Endothelial cell of umbilical vein (primary cell): ENCODE measurements at regions not wholly inside any gene's neighbourhood (a gene's known extent, or its start where the extent isn't known, plus 50 kb on each side); places are given as distances from the start of the nearest gene placed in this dataset.

Source experiments
- BruUV-seq: library from RNA; stranded (reverse); fragments of 400-500 nt; replicated peaks from 2 replicates; lab custom pipeline; 2021; lab: Mats Ljungman, UMichigan
- CTCF ChIA-PET: fragments of 300-600, 350-600 bp; sonication (Branson Sonifier 250); formaldehyde crosslinking; loops from one replicate; lab custom pipeline; 2021; ENCODE audit warnings: antibody characterized with exemption, inconsistent platforms; lab: Charles Lee
- POLR2A ChIA-PET: fragments of 300-600, 350-600 bp; sonication (Branson Sonifier 250); formaldehyde crosslinking; loops from one replicate; lab custom pipeline; 2021; ENCODE audit warnings: antibody characterized with exemption, inconsistent platforms; lab: Charles Lee
- DNase-seq: peaks from one replicate; pipeline ENCODE4 v3.0.0-alpha.2; 2011; ENCODE audit warnings: low read depth, low spot score
- FAIRE-seq: peaks from 2 replicates; lab custom pipeline; 2011; peaks lifted over from hg19 to GRCh38; lab: Jason Lieb, UNC
- H2AFZ ChIP-seq: 2 replicates; pipeline ENCODE4 v1.6.0; 2012; ENCODE audit warnings: low read depth, low read length, control low read depth, inconsistent platforms
- H3K27ac ChIP-seq: 2 replicates; pipeline ENCODE4 v1.5.1; 2011; ENCODE audit warnings: low read depth, mild to moderate bottlenecking, control low read depth, low read length, moderate library complexity; ENCODE audit not compliant: insufficient read depth
- H3K27me3 ChIP-seq, 2 experiments: 2 replicates each; pipeline versions ENCODE4 v1.6.0 to v1.6.1; 2011; ENCODE audit warnings: low read length in 2 of 2, mixed read lengths in 1 of 2; ENCODE audit not compliant: control insufficient read depth in 2 of 2, insufficient read depth in 2 of 2
- H3K36me3 ChIP-seq, 2 experiments: 2 replicates in 1 of 2; 3 replicates in 1 of 2; pipeline ENCODE4 v1.5.1; 2011; ENCODE audit warnings: low read length in 2 of 2, mild to moderate bottlenecking in 1 of 2, moderate library complexity in 1 of 2; ENCODE audit not compliant: control insufficient read depth in 2 of 2, insufficient read depth in 2 of 2; ENCODE audit errors: extremely low read depth in 1 of 2
- H3K4me1 ChIP-seq: 3 replicates; pipeline ENCODE4 v1.5.1; 2011; ENCODE audit warnings: mild to moderate bottlenecking, low read length; ENCODE audit not compliant: control insufficient read depth, insufficient read depth; ENCODE audit errors: extremely low read depth
- H3K4me2 ChIP-seq: 2 replicates; pipeline ENCODE4 v1.6.1; 2011; ENCODE audit warnings: low read length, control low read depth, mixed read lengths; ENCODE audit not compliant: insufficient read depth
- H3K4me3 ChIP-seq, 3 experiments: fragments of 200-600 bp in 1 of 3; sonication (generic), shearing (Covaris generic) in 1 of 3; replicated peaks in 1 of 3; 2 replicates each; pipeline ENCODE4 v1.5.1; 2011 to 2016; ENCODE audit warnings: control low read depth in 3 of 3, low read length in 3 of 3, mild to moderate bottlenecking in 2 of 3, inconsistent platforms in 1 of 3, low read depth in 1 of 3, moderate library complexity in 1 of 3; ENCODE audit not compliant: insufficient read depth in 1 of 3
- H3K79me2 ChIP-seq: 2 replicates; pipeline ENCODE4 v1.6.0; 2012; ENCODE audit warnings: low read length, inconsistent platforms; ENCODE audit not compliant: control insufficient read depth, insufficient read depth
- H3K9ac ChIP-seq: replicated peaks from 2 replicates; pipeline ENCODE3; 2011; ENCODE audit warnings: low read length, control low read depth; ENCODE audit not compliant: insufficient read depth; ENCODE audit errors: extremely low read depth
- H3K9me1 ChIP-seq: replicated peaks from 3 replicates; pipeline ENCODE4 v1.6.0; 2011; ENCODE audit warnings: mild to moderate bottlenecking, low read length; ENCODE audit not compliant: control insufficient read depth, insufficient read depth; ENCODE audit errors: extremely low read depth
- H3K9me3 ChIP-seq: replicated peaks from 2 replicates; pipeline ENCODE4 v1.5.1; 2012; ENCODE audit warnings: low read length, inconsistent platforms; ENCODE audit not compliant: control insufficient read depth, insufficient read depth
- H4K20me1 ChIP-seq: replicated peaks from 2 replicates; pipeline ENCODE3; 2011; ENCODE audit warnings: mild to moderate bottlenecking, low read length; ENCODE audit not compliant: control insufficient read depth, insufficient read depth; ENCODE audit errors: extremely low read depth
- EZH2 ChIP-seq: IDR thresholded peaks from 2 replicates; pipeline ENCODE4 v1.6.1; 2012; ENCODE audit warnings: borderline replicate concordance, low read depth, mild to moderate bottlenecking, moderate library complexity, low read length, inconsistent platforms; ENCODE audit not compliant: severe bottlenecking
- FOS ChIP-seq: IDR thresholded peaks from 2 replicates; pipeline ENCODE4 v1.6.1; 2011; ENCODE audit warnings: mild to moderate bottlenecking, low read length, moderate library complexity, borderline replicate concordance; ENCODE audit not compliant: insufficient read depth
- GATA2 ChIP-seq: IDR thresholded peaks from 2 replicates; pipeline ENCODE4 v1.7.0; 2011; ENCODE audit warnings: low read depth, mild to moderate bottlenecking, moderate library complexity, mixed read lengths, low read length; ENCODE audit not compliant: insufficient read length, insufficient read depth
- JUN ChIP-seq: IDR thresholded peaks from 2 replicates; pipeline ENCODE4 v1.6.1; 2011; ENCODE audit warnings: borderline replicate concordance, low read depth; ENCODE audit not compliant: insufficient read length, insufficient read depth
- MYC ChIP-seq: IDR thresholded peaks from one replicate; pipeline ENCODE4 v1.6.1; 2011; ENCODE audit warnings: mild to moderate bottlenecking, low read depth, low read length
- POLR2A ChIP-seq: IDR thresholded peaks from 2 replicates; pipeline ENCODE4 v1.6.1; 2012; ENCODE audit warnings: low read depth, mild to moderate bottlenecking, control low read depth, low read length
- POLR2AphosphoS5 ChIP-seq: IDR thresholded peaks from 2 replicates; pipeline ENCODE4 v1.6.1; 2012; ENCODE audit warnings: low read depth, mild to moderate bottlenecking, control low read depth, low read length, moderate library complexity; ENCODE audit not compliant: insufficient read depth
- dilution Hi-C: fragments of 300-500 bp; cut with MboI; formaldehyde crosslinking; loops from one replicate; pipeline ENCODE4 v1.15.0; 2019; ENCODE audit warnings: low sequenced_read_pairs; ENCODE audit not compliant: extremely low pct_ligation_motif_present
- intact Hi-C: fragments of 100-400 bp; cut with micrococcal nuclease; formaldehyde crosslinking; loops from one replicate; pipeline ENCODE4 v1.10.0; 2022
- TF ChIP-seq, protein P1 (sequence below): IDR thresholded peaks from 2 replicates; pipeline ENCODE4 v1.6.1; 2011; ENCODE audit not compliant: insufficient read depth, insufficient read length
- TF ChIP-seq, protein P2 (sequence below), 2 donors: IDR thresholded peaks; 1 replicate in 1 of 2; 2 replicates in 1 of 2; pipeline ENCODE4 v1.5.1; 2011; ENCODE audit warnings: low read length in 2 of 2, mild to moderate bottlenecking in 2 of 2, moderate library complexity in 2 of 2, control low read depth in 1 of 2, inconsistent platforms in 1 of 2, low read depth in 1 of 2; ENCODE audit not compliant: insufficient read depth in 1 of 2; ENCODE audit errors: extremely low read depth in 1 of 2

DNA sequence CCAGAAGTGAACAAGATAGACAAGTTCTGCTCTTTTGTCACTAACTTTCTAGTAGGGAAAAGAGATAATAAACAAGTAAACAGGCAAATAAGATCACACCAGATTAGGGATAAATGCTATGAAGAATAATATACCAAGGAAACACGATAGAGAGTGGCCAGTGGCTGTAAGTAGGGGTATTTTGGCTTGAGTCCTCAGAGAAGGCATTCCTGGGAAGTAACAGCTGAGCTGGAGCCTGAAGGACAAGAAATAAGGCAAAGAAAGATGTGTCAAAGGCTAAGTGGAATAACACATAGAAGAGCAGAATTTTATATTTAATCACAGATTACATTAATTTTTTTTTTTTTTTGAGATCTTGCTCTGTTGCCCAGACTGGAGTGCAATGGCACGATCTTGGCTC lies 366.2 kb downstream of the ZIC1 start:
- no peaks in the 10 kb centered on the region for H3K27me3 ChIP-seq
- FAIRE-seq (no peak), DNase-seq (no peak)
- no peak overlapping the region for H3K4me3 ChIP-seq
- intact Hi-C loops (no loop called here), dilution Hi-C loops (no loop called here)
- no peaks in the 10 kb centered on the region for H3K79me2 ChIP-seq
- H3K9me3 ChIP-seq, result no peaks in the 10 kb centered on the region
- no peak overlapping the region for H3K9ac ChIP-seq
- H2AFZ ChIP-seq, result no peak overlapping the region
- no peaks in the 10 kb centered on the region for H3K4me1 ChIP-seq
- BruUV-seq, result no TSS peak
- no peaks in the 10 kb centered on the region for H4K20me1 ChIP-seq
- TF ChIP-seq POLR2AphosphoS5 (no peak), EZH2 (no peak), GATA2 (no peak), POLR2A (no peak), FOS (no peak), MYC (no peak), JUN (no peak)
- TF ChIP-seq, protein P1, sequence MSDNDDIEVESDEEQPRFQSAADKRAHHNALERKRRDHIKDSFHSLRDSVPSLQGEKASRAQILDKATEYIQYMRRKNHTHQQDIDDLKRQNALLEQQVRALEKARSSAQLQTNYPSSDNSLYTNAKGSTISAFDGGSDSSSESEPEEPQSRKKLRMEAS, result no peak
- TF ChIP-seq, protein P2, sequence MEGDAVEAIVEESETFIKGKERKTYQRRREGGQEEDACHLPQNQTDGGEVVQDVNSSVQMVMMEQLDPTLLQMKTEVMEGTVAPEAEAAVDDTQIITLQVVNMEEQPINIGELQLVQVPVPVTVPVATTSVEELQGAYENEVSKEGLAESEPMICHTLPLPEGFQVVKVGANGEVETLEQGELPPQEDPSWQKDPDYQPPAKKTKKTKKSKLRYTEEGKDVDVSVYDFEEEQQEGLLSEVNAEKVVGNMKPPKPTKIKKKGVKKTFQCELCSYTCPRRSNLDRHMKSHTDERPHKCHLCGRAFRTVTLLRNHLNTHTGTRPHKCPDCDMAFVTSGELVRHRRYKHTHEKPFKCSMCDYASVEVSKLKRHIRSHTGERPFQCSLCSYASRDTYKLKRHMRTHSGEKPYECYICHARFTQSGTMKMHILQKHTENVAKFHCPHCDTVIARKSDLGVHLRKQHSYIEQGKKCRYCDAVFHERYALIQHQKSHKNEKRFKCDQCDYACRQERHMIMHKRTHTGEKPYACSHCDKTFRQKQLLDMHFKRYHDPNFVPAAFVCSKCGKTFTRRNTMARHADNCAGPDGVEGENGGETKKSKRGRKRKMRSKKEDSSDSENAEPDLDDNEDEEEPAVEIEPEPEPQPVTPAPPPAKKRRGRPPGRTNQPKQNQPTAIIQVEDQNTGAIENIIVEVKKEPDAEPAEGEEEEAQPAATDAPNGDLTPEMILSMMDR (IDR thresholded peaks at IDR 0.05; ENCODE audit: extremely low read depth in 1 of 2, insufficient read depth in 1 of 2, low read depth in 1 of 2, low read length in 2 of 2), result no peak
- H3K36me3 ChIP-seq, result no peaks in the 10 kb centered on the region
- H3K27ac ChIP-seq, result no peak overlapping the region
- H3K9me1 ChIP-seq, result no peaks in the 10 kb centered on the region
- ChIA-PET CTCF (no interaction called here), POLR2A (no interaction called here)
- no peak overlapping the region for H3K4me2 ChIP-seq
